NOMO-1 treated with dmso at 0.1 percent for 144 hours (cell line): ENCODE measurements at regions not wholly inside any gene's neighbourhood (a gene's known extent, or its start where the extent isn't known, plus 50 kb on each side); places are given as distances from the start of the nearest gene placed in this dataset.

Source experiments
- DNase-seq: peaks from one replicate; lab custom pipeline; 2025; ENCODE audit not compliant: unreplicated experiment; lab: John Stamatoyannopoulos, UW

DNA sequence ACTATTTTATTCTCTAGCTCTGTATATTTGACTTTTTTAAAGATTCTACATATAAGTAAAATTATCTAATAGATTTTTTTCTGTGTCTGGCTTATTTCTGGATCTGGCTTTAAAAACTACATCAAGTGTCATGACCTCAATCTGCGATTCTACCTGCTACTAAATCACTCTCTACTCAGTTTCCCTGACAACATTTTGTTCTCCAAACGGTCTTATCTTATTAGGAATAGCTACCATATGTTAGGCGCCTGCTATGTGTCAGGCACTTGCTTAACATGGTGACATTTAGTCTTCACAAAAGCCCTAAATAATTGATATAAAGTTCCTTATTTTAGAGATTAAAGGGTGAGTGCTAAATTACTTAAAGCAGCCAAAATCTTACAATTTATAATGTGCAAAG is 1362.9 kb upstream of the FLRT2 start:
- DNase-seq: no peak

DNA sequence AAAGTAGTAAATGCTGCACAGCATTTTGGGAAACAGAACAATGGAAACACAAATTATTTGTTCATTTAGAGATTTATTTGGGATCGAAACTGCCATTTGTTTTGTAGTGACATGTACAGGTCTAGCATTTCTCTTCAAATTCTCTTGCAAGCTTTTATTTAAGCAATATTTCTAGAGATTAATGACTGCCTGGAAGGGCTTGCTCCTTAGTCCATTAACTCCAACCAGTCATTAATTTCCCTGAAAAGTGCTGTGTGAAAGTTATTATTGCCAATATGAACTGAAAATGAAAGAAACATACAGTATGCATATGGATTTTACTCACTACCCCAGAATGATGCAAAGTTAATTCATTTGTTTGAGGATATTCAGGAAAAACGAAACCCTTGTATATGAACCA is 1349.6 kb upstream of the FLRT2 start:
- DNase-seq: no peak

DNA sequence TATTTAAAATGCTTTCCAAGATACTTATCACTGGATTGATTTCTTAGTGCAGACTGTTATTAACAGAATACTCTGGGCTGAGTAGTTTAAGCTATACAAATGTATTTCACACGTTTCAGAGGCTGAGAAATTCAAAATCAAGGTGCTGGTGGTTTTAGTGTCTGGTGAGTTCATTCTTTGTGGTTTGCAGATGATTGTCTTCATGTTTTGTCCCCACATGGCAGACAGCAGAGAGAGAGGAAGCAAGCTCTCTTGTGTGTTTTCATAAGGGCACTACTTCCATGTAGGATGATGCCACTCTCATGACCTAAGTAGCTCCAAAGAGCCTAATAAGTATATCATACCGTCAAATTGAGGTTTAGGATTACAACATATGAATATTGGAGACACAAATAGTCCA is 1348.9 kb upstream of the FLRT2 start:
- DNase-seq: no peak

DNA sequence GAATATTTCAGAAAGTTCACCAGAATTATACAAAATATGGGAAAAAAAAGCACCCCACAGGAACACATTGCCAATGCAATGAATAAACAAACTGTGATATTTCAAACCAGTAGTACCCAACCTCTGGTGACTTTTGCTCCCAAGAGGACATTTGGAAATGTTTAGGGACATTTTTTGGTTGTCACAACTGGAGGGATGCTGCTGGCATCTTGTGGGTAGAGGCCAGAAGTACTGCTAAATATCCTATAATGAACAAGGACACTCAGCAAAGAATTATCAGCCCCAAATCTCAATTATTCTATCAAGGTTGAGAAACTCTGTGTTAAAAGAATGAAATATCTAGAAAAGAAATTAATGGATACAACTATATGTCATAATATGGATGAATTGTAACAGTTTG is 1334.4 kb upstream of the FLRT2 start:
- DNase-seq: no peak

DNA sequence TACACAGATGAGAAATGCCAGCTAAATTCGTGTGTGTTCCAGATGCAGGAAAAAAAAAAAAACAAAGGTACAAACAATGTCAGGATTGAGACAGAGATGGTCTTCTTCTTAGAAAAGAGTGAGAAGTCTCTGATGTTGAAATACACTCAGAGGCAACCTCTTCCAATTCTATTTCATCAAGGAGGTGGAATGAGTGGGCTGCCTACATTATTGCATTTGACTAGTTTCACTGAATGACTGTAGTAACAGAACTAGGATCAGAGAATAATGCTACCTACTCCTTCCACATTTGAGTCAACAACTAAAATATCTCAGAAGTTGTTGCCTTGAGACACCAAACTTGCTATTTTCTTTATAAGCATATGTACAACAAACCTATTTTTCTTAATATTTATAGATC is 1332.2 kb upstream of the FLRT2 start:
- no peak for DNase-seq

DNA sequence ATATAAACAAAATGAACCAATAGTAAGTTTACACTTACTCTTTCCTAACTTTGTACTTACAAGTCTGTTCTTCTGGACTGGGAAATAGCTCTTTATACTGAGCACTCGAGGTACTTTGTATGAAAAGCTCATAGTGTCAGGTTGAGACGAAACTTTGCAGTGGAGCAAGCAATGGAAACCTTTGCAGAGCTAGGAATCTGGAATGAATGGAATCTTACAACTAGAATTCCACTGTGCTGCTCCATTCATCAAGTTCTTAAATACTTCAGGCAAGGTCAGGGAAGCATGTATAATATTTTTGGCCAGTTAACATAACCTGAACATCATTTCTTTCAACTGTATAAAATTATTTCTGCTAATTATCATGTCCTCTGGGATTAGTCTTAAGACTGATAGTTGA is 1327.5 kb upstream of the FLRT2 start:
- DNase-seq: no peak

DNA sequence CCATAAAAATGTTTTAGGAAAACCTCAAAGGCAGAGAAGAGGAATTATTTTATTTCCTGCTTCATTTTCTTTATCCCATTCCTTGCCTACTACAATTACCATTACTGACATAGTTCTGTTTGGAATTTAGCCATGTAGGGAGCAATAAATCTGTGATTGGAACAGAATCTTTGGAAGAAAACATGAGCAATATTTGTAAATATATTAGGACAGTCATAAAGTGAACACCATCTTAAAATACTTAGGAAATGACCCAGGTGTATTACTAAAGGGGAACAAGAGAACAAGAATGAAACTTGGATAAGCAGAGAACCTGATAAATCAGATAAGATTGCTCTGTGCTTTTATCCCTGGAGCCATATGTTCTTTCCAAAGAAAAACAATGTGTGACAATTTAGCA is 1326.0 kb upstream of the FLRT2 start:
- no peak for DNase-seq

DNA sequence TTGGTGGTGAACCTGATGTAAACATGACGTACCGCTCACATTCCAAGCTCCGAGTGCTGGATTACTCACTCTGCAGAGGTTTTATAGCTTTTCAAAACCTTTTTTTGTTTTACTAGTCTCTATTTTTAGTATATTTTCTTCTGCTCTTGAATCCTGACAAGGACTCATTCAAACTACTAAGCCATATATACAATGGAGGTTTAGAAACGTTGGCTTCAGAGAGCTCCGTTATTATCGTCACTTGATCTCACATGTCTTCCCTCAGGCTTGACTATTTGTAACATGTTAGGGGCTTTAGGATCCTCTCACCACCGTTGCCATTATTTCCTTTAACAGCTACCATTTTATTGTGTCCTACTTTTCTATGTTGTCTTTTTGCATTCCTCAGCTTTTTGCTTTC is 1321.5 kb upstream of the FLRT2 start:
- DNase-seq: no peak

DNA sequence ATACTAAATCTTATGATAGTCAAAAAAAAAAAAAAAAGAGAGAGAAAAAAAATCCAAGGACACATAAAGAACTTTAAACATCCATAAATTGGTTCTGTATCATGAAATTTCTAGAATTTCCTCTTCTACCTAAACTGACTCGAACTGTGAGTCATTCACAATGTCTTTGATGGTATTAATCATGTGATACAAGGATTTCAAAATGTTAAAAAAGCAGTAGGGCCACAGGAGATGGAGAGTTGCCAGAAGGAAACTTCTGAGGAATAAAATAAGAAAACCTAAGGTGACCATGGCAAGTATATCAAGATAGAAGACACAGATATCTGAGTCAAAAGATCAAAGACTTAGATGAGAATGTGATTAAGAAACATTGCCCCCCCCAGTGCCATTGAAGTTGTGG is 1320.9 kb upstream of the FLRT2 start:
- no peak for DNase-seq

DNA sequence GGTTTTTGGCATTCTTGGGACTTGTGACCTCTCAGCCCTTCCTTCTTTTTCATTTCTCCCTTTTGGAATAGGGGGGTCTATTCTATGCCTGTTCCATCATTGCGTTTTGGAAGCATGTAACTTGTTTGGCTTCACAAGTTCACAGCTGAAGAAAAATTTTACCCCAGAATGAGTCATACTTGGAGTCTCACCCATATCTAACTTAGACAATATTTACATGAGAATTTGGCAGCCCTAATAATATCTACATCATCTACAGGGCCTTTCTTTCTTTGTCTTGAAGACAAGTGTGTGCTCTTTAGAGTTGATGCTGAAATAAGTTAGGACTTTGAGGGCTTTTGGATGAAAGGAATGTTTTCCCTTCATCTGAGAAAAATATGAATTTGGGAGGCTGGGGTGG is 1312.9 kb upstream of the FLRT2 start:
- DNase-seq: no peak

DNA sequence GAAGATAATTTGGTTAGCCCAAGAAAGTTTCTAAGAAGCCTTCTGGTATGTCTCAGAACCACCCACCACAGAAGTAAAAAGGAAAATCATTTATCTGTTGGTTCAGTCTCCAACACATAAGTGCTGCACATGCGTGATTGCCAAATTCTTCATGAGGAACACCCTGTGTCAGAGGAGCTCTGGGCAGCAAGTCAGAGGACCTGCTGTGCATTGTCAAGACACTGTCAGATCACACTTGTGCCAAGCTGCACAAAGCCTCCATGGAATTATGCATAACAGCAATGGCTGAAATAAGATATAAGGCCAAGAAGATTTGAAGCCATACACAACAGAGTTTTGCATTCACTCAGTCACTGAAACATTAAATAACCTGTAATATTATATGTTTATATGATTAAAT is 1304.7 kb upstream of the FLRT2 start:
- no peak for DNase-seq

DNA sequence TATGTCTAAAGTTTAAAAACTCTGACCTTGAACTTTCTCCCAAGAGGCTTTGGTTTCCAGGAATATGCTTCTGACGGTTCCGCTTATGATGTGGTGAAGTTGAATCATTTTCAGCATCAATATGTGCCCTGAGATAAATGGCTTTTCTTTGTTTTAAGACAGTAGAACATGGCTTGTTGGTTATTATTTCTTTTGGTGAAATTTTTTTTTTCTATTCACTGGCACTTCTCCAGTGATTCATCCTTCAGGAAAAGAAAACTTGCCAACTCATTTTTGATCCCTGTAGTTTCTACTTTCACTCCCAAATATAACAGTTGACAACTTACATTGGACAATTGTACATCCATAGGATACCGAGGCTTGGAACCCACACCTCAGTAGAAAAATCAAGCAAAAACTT is 1301.2 kb upstream of the FLRT2 start:
- DNase-seq: no peak

DNA sequence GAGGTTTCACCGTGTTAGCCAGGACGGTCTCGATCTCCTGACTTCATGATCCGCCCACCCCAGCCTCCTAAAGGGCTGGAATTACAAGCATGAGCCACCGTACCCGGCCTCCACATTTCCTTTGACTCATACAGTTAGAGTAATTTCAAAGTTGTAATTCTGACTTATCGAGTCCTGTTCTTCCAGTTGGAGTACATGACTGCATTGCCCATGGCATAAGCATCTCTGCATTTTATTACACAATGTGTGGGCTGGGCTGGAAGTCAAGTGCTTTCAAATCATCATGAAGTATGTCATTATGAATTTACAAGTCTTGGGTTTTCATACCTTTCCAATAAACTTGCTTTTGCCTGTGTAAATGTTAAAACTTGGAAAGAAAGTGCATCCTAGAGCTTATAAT is 1295.7 kb upstream of the FLRT2 start:
- DNase-seq: no peak

DNA sequence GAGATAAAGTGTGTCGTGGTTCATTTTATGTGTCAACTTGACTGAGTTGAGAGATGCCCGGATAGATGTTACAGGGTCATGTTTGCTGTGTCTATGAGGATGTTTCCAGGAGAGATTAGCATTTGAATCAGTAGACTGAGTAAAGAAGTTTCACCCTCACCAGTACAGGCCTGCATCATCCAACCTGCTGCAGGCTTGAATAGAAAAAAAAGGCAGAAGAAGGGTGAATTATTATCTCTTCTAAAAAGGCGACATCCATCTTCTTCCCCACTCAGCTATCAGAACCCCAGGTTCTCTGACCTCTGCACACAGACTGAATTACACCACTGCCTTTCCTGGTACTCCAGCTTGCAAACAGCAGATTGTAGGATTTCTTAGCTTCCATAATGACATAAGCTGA is 1293.7 kb upstream of the FLRT2 start:
- DNase-seq: no peak

DNA sequence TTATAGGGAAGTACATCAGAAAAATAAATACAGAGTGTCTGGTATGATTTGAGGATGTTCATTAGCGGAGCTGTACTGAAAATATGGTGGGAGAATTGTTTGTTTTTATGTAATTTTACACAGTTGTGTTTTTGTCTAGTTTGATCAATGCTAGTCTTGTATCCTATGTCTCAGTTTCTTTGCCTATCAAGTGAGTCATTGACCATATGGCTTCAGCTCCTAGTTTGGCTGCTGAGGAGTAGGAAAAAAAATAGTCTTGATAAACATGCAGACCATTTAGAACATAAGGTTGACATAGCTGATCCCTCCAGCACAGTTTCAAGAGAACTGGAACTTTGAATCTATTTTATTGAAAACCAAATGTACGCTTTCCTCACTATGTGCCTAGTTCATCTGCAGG is 1292.1 kb upstream of the FLRT2 start:
- no peak for DNase-seq

DNA sequence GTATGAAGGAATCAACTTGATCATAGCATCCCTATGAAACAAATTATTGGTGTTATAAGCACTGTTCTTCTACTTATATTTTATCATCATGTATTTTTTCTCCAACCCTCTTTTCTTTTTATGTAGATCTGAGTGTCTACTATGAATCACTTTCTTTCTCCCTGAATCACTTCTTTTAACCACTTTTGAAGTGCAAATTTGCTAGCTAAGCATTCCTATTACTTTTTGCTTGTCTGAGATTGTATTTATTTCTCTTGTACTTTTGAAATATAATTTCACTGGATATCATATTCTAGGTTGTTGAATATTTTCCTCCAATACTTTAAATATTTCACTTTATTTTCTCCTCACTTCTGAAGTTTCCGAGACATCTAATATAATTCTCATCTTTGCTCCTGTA is 1282.3 kb upstream of the FLRT2 start:
- no peak for DNase-seq

DNA sequence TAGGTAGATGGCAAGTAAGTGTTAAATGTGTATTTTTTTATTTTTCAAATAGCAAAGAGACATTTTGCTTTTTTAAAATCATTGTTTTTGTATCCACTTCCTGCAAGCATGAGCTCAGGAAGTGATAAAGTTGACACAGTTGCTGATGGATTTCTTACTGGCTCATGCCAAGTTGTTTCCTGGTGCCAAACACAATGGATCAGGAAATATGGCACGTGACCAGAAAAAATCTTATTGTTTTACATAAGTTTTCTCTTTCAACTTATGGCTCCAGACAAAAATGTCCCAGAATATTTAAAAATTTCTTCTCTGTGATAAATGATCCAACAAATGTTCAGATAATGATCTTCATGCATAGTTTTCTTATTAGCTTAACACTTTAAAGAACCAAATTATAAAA is 1279.1 kb upstream of the FLRT2 start:
- DNase-seq: no peak

DNA sequence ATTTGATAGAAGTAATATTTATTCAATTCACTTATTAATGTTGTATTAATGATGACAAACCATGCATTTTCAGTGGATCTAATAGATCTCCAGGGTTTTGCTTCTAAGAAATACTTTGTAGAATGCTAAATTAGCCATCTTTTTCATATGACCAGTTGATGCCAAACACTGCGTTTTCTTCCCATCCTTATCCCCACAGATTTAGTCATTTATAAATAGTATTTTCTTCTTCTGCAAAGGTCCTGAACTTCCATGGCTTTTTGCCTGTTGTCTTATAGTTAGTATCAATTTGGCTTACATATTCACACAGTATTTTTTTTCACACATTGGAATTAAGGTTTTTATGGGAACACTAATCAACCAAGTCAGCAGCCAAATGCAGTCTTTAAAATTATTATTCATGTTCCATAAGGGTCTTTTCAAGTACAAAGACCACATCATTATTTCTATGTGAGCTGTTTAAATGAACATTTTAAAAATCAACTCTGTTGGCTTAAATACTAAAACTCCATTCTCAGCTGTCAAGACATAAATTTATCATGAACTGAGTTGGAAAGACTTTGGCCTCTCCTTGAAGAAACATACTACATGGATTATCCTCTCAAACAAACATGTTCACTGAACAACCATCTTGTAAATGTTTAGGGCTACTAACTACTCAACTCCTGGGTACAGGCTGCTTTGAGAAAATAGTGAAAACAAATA is 1278.4 kb upstream of the FLRT2 start:
- DNase-seq: no peak

DNA sequence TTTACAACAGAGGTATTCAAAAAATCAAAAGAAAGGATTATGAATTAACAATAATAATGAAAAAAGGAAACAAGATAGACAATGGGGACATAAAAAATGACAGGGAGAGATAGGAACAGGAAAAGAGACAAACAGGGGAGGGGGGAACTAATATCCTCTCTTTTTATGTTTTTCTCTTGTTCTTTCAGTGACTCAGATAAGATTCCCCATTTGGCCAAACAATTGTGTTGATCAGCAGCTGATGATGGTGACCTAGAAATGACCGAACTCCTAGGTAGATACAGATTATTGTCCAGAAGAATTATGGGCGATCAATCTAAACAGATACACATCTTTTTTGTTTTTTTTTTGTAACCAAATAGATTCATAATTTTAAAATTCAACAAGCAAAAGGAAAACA is 1277.2 kb upstream of the FLRT2 start:
- DNase-seq: no peak

DNA sequence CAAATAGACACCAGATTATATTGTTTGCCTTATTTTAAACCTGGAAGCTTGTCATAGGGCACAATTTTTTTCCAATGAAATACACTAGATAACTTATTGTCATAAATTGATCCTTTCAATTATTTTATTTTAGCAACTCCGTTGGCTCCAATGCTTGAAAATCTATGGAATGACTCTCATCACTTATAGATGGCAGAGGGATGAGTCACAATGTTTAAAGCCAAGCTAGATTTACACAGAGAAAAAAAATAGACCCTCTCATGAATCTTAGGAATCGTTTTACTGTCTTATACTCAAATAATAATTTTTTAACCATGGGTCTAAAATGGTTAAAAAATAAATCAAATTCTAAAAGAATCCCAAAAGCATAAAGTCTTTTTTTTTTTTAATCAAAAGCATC is 1276.6 kb upstream of the FLRT2 start:
- no peak for DNase-seq

DNA sequence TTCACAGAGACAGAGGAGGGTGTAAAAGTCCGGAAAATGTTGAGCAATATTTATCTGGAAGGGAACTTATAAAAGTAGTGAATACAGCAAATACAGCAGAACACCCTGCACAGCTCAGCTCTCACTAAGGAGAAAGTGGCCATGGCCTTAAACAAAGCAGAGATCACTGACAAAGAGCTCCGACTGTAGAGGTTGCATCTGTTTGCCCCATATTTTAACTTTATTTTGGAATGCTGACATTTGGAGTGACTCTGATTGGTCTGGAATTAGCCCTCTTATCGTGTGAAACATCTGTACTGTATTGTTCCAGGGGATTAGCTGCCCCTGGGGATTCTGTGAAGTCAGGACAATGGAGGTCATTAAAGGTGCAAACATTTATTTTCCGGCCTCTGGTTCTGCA is 1275.7 kb upstream of the FLRT2 start:
- no peak for DNase-seq

DNA sequence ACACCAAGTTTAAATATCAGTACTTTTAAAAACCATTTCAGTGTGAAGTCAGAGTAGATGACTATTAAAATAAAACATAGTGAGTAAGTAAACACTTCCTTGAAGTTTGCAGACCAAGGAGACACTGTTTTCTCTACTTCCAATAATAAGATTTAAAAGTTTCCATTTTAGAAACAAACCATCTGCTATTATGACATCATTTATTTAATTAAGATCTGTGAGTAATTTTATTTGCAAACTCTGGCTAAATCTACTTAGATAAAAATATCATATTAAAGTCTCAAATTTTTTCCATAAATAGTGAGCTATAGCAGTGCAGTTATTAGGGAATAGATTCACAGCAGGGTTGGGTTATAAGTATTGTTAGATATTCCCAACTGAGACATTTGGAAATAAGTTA is 1267.0 kb upstream of the FLRT2 start:
- no peak for DNase-seq

DNA sequence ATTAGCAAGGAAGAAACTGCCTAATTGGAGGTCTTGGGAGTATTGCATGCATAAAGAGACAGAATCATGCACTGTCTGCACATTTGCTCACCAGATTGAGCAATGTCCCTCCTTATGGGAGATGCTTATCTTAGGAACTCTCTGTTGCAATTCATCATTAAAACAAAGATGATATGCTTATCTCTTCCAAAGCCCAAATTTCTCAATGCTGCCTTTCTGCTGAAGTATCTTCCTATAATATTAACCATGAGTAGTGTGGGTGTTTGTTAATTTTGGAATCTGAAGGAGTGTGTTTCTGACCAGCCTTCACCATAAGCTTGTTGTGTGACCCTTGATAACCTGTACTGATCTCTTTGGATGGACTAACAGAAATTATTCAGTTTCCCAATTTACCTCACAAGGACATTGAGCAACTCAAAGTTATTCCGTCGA is 1257.6 kb upstream of the FLRT2 start:
- DNase-seq: no peak

DNA sequence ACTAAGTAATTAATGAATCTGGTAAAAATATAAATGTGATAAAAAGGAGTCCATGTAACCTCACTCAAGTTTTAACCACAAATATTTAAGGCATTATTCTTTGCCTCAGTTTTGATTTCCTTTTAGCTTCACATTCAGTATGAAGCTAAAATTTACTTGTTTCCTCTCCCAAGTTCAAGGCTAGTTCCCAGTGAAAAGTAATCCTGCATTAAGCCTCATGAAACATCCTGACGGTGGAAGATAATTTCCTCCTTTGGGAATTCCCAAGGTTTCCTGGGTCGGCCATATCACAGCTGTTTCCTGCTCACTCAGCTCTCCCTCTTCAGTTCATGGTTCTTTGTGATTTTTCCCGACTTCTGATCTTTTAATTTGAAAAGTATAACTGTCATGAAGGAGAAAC is 1256.8 kb upstream of the FLRT2 start:
- DNase-seq: no peak
